ENCODE measurements at regions not wholly inside any gene's neighbourhood (a gene's known extent, or its start where the extent isn't known, plus 50 kb on each side); places are given as distances from the start of the nearest gene placed in this dataset.
"Not testable (repeated sequence)": the region's sequence is repeated elsewhere in the genome, so short reads cannot be mapped to it uniquely, and the experiment has no call there.

DNA sequence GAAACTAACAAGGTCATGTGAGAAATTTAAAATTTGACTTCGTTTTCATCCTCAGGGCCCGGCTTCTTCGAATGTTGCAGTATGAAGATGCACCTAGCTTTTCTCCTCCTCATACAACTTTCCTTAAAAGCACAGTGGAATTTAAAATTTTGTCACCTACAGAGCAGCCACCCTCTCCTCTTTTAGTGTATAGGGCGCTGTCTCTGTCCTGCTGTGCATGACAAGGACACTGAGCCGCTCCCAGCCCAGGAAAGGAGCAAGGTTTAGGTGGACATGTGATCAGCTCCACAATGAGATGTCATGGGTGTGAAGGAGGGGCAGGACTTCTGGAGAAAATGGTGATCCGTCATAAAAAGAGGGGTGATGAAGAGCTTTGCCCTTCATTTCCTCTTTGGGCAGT is 1185.4 kb downstream of the RPIA start:
- DNase-seq = not testable (repeated sequence)

DNA sequence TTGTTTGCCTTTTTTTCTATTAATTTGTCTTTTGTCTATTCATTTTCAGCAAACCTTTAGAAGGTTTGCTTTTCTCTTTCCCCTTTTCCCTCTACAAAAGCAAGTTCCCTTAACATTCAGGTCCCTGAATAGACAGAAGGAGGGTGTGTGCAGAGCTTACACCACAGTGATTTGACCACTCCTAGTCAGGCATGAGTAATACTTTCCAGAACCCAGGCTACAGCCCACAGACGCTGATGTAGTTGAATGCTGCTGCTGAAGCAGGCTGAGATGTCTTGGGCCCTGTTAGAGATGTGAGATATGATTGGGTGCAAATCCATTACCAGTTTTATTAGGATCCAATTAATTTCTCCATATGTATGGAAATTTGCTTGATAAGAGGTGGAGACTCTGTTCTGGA is 1191.4 kb downstream of the RPIA start:
- not testable (repeated sequence) for DNase-seq

DNA sequence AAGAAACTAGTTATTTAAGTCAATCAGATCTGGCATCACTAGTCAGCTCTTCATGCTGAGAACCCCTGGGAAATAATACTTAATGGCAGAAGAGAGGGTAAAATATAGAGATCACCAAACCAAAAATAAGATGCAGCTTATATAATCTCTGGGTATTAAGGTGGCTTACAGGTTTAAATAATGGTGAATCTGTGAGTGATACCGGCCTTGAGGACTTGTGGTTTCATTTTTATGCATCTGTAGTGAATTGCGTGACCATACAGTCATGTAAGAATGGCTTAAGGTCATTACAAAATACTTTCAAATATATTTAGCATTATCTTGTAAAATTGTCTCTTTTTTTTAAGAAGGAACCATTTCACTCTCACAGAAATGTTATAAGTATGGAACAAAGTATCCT is 1192.2 kb downstream of the RPIA start:
- not testable (repeated sequence) for DNase-seq

DNA sequence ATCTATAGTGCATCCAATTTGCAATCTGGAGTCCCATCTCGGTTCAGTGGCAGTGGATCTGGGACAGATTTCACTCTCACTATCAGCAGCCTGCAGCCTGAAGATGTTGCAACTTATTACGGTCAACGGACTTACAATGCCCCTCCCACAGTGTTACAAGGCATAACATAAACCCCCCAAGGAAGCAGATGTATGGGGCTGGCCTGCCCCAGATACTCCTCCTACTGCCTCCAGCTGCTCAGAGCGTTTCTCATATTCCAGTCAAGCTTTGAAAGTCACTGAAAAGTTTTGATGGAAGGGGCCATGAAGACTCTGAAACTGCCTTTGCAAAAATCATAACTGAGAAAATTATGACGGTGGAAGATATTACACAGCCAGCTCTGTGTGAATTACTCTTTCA is 1193.6 kb downstream of the RPIA start:
- not testable (repeated sequence) for DNase-seq

DNA sequence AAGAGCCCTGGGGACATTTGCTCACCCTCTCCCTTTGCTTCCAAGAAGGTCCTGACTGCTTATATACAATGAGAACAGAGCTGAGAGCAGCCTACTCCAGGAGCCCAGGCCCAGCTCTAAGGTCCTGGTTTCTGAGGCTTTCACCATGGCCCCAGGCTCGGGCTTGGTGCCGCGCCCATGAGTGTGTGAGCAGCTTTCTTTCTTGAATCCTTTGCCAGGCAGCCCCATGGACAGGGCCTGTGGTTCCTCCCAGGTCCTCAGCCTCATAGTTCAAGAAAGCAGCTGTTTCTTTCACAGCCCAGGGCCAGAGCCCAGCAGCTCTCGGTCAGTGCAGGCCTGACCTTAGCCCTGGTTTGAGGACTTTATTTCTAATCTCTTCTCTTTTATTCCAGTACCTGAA is 1197.2 kb downstream of the RPIA start:
- DNase-seq = not testable (repeated sequence)

DNA sequence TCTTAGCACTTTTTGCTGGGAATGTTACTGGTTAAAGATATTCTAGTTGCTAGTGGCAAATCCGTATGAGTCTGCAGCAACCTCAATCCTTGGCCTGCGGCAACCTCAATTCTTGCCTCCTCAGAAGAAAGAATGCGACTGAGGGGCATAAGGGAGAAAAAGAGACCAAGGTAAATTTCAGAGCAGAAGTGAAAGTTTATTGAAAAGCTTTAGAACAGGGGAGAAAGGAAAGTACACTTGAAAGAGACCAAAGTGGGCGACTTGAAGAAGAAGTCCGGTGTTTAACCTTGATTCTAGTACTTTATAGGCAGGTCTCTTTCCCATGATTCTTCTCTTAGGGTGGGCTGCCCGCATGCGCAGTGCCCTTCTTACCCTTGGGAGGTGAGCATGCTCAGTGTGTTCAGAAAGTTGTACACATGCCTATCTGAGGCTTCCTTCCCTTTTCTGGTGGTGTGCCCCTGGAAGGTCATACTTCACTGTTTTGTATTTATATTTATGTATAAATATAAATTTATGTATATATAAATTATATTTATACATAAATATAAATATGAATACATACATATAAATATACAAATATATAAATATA is 1198.8 kb downstream of the RPIA start:
- DNase-seq = not testable (repeated sequence)

DNA sequence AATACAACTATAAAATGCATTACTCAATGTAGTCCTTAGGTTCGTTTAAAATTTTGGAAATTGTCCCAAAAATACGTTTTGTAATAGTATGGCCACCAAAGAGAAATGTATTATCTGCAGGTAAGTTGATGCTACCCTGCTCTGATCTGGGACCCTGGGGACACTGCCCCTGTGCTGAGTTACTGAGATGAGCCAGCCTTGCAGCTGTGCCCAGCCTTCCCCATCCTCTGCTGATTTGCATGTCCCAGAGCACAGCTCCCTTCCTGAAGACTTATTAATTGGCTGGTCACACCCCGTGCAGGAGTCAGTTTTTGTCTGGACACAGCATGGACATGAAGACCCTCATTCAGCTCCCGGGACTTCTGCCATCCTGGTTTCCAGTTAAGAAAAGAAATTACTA is 1203.5 kb downstream of the RPIA start:
- not testable (repeated sequence) for DNase-seq

DNA sequence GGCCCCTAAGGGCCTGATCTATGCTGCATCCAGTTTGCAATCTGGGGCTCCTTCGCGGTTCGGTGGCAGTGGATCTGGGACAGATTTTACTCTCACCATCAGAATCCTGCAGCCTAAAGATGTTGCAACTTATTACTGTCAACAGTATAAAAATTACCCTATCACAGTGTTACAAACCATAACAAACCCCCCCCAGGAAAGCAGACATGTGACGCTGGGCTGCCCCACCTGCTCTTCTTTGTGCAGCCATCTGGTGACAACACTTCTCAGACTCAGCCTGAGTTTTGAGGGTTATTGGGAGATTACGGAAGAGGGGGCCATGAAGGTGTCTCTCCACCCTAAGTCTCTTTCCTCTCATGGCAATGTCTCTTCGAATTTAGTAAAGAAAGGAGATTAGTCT is 1204.2 kb downstream of the RPIA start:
- not testable (repeated sequence) for DNase-seq

DNA sequence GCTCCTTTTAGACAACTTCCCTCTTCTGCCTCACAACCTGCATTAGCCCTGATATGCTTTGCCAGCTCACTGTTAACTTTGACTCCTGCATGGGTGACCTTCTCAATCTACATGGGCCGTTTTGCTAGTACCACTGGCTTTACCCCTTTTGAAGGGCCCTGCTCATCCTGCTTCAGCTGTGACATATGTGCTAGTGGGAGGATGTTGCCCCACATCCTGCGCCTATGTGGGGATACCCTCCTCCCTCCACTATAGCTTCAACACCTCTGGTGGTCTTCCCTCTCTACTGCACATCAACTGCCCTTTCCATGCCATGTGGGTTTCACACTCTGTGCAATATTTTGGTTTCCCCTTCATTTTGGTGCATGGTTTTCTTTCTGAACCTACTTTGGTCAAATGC is 1235.5 kb downstream of the RPIA start:
- not testable (repeated sequence) for DNase-seq

DNA sequence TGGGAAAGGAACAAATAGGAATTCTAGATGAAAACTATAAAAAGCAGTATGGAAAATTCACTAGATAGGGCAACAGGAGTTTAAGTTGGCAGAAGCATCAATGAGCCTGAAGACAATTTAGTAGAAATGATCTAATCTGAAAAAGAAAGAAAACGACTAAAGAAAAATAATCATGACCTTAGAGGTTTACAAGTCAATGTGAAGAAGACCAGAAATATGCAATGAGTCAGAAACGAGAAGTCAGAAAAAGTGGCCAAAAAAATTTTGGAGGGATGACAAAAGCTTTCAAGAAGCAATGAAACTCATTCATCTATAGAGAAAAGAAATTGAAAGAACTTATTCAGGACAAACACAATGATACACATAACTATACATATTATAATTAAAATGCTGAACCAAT is 1244.0 kb downstream of the RPIA start:
- not testable (repeated sequence) for DNase-seq

DNA sequence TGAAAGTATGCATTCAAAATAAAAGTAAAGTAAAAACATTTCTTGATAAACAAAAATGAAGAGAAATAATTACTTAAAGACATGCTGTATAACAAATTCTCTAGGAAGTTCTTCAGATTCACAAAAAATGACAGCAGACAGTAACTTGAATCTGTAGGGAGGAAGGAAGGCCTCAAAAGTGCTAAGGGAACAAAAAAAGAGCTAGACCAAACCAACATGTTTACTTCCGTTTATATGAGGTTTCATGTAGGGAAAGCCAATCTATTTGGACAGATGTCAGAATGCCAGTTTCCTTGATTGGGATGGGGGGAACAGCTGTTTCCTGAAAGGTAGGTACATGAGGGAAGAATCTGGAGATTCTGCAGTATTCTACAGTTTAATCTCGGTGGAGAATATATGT is 1244.5 kb downstream of the RPIA start:
- DNase-seq = not testable (repeated sequence)

DNA sequence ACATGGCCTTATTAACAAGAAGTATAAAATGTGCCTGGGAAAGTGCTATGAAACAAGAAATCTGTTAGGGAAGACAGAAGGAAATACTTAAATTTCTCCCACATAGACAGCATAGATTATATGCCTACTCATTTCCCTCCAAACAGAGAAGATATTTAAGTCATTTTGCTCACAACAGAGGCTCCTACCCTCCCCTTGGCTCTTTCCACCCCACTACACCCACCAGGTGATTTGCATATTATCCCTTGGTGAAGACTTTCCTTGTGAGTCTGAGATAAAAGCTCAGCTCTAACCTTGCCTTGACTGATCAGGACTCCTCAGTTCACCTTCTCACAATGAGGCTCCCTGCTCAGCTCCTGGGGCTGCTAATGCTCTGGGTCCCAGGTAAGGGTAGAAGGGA is 1245.1 kb downstream of the RPIA start:
- DNase-seq = not testable (repeated sequence)

DNA sequence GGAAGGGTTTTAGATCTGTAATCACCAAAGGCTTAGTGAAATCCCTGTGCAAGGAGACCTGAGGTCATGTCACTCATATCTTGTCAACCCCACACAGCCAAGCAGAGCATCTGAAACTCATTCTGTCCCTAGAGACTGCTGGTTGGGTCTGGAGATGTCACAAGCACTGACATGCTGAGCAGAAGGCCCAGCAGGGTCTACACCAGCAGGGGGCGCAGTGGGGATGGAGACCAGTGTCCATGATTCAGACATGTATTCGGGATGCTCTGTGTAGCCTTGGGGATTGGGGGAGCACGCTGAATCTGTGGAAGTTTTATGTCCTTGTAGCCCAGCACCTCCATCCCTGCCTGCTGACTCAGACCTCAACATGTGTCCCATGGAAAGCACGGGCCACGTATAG is 1247.3 kb downstream of the RPIA start:
- DNase-seq = not testable (repeated sequence)

DNA sequence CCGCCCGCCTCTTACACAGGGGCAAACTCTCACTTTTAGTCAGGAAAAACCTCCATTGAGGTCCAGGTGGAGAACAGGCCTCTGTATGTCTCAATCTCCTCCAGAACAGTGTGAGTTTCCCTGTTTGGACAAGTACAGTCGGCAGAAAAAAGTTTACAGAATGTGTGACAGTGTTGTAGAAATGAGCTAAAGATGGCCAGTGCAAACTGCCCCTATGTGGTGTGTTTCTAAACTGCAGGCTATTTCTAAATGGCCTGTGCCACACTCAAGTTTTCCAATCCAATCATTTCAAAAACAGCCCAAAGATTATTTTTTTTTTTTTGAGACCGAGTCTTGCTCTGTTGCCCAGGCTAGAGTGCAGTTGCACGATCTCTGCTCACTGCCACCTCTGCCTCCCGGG is 1252.8 kb downstream of the RPIA start:
- DNase-seq = not testable (repeated sequence)

DNA sequence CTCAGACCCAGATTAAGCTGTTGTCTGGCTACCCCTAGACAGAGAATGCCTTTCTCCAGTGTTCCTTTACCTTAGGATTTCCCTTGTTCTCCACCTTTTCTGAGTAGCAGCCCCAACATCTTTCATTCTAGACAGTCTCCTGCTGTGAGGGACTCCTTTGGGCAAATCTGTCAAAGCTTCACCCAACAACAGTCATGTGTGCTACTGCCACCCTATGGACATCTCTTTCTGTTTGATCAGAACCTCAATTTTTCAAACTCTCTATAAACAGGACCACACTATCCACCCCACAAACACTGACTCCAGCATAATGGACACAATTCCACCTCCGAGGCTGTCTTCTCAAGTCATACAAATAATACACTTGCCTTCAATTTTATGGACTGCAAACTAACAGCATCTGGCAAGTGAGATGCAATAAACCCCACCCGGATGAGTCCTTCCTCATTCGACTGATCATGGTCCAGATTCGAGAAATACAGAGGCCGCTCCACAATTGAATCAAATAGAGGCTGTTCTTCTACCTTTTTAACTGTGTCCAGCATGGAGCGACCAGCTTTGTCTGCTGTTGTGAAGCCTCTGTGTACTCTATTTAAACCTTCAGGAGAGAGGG is 1253.6 kb downstream of the RPIA start:
- DNase-seq = not testable (repeated sequence)

DNA sequence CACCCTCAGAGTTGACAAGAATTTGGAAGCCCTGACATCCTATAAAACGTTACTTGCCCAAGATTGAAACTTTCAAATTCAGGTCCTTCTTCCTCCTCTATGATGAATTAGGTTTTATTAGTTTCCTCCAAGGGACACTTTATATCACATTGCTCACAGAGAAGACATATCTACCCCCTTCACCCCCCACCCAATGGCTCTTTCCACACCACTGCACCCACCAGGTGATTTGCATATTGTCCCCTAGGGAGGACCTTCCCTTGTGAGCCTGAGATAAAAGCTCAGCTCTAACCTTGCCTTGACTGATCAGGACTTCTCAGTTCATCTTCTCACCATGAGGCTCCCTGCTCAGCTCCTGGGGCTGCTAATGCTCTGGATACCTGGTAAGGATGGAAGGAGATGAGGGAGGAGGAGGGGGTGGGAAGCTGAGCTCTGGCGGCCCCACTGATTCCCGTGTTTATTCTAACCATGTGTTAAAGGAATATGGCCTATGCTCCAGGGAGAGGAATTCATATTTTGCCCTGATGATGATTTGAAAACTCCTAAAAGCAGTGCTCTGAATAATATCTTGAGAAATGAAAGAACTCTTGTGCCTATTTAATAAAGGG is 1255.8 kb downstream of the RPIA start:
- not testable (repeated sequence) for DNase-seq

DNA sequence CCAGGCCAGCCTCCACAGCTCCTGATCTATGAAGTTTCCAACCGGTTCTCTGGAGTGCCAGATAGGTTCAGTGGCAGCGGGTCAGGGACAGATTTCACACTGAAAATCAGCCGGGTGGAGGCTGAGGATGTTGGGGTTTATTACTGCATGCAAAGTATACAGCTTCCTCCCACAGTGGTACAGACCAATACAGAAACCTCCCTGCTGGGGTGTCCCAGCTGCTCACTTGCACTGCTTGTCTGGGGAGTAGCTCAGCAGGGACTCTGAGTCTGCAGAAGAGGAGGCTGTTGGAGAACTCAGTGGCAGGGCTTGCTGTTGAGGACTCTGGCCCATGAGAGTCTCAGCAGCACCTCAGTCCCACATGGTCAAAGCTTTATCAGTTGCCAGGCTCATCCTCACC is 1256.6 kb downstream of the RPIA start:
- DNase-seq = not testable (repeated sequence)

DNA sequence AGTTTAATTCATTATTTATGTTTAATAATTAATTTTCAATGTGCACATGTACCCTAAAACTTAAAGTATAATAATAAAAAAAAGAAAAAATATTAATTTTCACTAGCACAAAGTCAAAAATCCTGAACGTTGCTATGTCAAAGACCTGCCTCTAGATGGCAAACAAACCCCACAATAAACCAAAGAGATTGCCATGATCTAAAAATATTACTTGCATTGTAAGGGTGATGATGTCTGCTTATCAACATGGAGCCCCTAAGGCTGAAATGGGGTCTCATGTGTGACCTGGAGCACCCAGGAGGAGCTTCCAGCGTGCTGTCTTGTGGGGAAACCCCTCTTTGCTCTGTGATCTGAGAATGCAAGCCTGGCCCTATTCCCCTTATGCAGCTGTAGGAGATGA is 1259.3 kb downstream of the RPIA start:
- not testable (repeated sequence) for DNase-seq

DNA sequence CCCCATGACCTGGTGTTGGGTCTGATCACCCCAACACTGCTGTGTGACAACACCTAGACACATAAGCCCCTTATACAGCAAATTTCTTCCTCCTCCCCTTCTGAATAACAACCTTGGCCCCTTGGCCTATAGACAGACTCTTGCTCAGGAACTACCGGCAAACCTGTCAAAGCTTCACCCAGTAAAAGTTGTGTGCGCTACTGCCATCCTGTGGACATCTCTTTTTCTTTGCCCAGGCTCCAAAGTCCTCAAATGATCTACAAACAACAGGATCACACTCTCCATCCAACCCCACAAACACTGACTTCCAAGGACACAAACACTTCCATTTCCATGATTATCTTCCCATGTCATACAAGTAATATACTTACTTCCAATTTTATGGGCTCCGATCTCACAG is 1265.8 kb downstream of the RPIA start:
- peak in 1 of 2 experiments; percentile 7 for DNase-seq

DNA sequence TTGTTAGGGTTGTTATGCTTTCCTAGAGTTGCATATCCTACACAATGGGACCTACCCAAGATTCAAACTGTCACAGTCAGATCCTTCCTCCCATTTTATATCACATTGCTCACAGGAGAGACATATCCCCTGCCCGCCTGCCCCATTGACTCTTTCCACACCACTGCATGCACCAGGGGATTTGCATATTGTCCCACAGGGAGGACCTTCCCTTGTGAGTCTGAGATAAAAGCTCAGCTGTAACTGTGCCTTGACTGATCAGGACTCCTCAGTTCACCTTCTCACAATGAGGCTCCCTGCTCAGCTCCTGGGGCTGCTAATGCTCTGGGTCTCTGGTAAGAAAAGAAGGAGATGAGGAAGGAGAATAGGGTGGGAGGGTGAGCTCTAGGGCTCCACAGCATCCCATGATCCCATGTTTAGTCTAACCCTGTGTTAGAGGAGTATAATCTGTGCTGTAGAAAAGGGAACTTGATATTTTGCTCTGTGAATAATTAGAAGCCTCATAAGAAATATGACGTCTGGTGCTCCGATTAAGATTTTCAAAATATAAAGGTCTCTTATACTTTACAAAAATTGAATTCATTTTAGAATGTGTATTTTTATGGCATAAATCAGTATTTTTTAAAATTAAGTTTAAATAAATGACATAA is 1268.4 kb downstream of the RPIA start:
- DNase-seq = not testable (repeated sequence)

DNA sequence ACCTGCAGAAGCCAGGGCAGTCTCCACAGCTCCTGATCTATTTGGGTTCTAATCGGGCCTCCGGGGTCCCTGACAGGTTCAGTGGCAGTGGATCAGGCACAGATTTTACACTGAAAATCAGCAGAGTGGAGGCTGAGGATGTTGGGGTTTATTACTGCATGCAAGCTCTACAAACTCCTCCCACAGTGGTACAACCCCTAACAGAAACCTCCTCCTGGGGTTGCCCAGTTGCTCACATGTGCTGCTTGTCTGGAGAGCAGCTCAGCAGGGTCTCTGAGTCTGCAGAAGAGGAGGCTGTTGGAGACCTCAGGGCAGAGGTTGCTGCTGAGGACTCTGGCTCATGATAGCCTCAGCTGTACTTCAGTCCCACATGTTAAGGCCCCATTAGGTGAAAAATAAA is 1269.1 kb downstream of the RPIA start:
- DNase-seq = not testable (repeated sequence)

DNA sequence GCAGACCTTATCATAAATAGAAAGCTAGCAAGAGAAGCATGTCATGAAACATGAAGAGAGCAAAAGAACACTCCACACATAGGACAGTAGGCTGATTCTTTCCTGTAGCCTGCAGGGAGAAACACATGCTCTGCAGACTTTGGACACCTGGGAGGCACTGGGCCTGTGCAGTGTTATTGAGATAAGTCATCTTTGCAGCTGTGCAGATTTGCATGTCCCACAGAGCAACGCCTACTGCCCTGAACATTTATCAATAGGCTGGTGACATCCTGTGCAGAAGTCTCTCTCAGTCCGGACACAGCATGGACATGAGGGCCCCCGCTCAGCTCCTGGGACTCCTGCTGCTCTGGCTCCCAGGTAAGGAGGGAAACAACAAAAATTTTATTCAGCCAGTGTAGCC is 1277.1 kb downstream of the RPIA start:
- DNase-seq = peak in 1 of 2 experiments; percentile 15

DNA sequence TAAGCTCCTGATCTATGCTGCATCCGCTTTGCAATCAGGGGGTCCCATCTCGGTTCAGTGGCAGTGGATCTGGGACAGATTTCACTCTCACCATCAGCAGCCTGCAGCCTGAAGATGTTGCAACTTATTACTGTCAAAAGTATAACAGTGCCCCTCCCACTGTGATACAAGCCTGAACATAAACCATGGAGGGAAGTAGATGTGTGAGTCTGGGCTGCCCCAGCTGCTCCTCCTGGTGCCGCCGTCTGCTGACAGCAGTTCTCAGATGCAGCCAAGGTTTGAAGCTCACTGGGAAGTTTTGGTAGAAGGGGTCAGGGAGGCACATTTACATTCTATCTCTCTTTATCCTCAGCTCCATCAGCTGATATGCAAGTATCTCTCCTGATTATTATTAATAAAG is 1277.7 kb downstream of the RPIA start:
- DNase-seq = not testable (repeated sequence)

DNA sequence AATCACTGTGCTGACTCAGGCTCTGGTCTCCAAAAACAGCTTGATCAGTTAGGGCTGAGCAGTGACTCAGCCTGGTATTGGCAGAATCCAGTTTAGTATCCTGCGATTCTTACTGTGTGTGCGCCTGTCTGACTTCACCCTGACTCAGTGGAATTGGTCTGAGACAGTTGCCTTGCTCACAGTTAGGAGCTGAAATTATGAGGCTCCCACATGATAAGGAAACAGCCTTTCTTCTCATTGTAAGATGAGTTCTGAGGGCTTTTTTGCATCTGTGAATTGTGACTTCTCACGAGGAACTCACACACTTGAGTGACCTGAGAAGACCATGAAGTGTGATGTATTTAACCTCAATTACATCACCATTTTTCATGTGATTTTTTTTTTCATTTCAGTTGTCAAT is 1282.4 kb downstream of the RPIA start:
- DNase-seq = not testable (repeated sequence)

Measured in NCI-H526 (cell line).